BJ (cell line): ENCODE measurements at regions not wholly inside any gene's neighbourhood (a gene's known extent, or its start where the extent isn't known, plus 50 kb on each side); places are given as distances from the start of the nearest gene placed in this dataset.

Source experiments
- CTCF ChIA-PET: fragments of 350-600 bp; formaldehyde crosslinking; extraction: SDS; loops from one replicate; lab custom pipeline; 2021; ENCODE audit warnings: antibody characterized with exemption, inconsistent platforms; lab: Yijun Ruan, JAX
- POLR2A ChIA-PET: fragments of 300-600 bp; sonication (Branson Sonifier 250); formaldehyde crosslinking; extraction: SDS; loops from one replicate; lab custom pipeline; 2021; ENCODE audit warnings: antibody characterized with exemption; lab: Charles Lee
- DNase-seq: peaks from one replicate; pipeline ENCODE4 v3.0.0-alpha.2; 2011; ENCODE audit warnings: low read depth
- H3K27me3 ChIP-seq: 2 replicates; pipeline ENCODE4 v1.6.0; 2011; ENCODE audit warnings: low read length; ENCODE audit not compliant: control insufficient read depth, insufficient read depth
- H3K36me3 ChIP-seq: 2 replicates; pipeline ENCODE4 v1.5.1; 2011; ENCODE audit warnings: low read length; ENCODE audit not compliant: control insufficient read depth, insufficient read depth
- H3K4me3 ChIP-seq: 2 replicates; pipeline ENCODE4 v1.5.1; 2011; ENCODE audit warnings: low read depth, mild to moderate bottlenecking, control low read depth, low read length
- CTCF ChIP-seq: IDR thresholded peaks from 2 replicates; pipeline ENCODE4 v1.5.1; 2011; ENCODE audit warnings: low read depth, mild to moderate bottlenecking, control low read depth, inconsistent platforms, low read length, moderate library complexity; ENCODE audit not compliant: insufficient read depth

- no peak for TF ChIP-seq CTCF
- Histone ChIP-seq H3K36me3 (no peaks in the 10 kb centered on the region), H3K27me3 (no peaks in the 10 kb centered on the region), H3K4me3 (no peak overlapping the region)
- no peak for DNase-seq
- CTCF ChIA-PET, result interaction anchor here (2.2 to 2.8 kb wide), 2 partner anchors 11 to 359 kb away, joined by 6 read pairs; no protein-coding TSS in a partner anchor
- POLR2A ChIA-PET, result no interaction called here
Measured at GRCh38 chr16:77594799-77595596, 127.3 kb upstream of the NUDT7 start.

- ChIA-PET POLR2A (no interaction called here), CTCF (interaction anchor here (2.8 kb wide), 1 partner anchor 13 kb away, joined by 6 read pairs; no protein-coding TSS in a partner anchor)
- DNase-seq, result no peak
- TF ChIP-seq CTCF, result no peak
- Histone ChIP-seq H3K36me3 (no peaks in the 10 kb centered on the region), H3K4me3 (no peak overlapping the region), H3K27me3 (no peaks in the 10 kb centered on the region)
Measured at GRCh38 chr16:77596261-77596660, 126.1 kb upstream of the NUDT7 start.

GRCh38 chr16:77599793-77600415 lies 122.4 kb upstream of the NUDT7 start:
- H3K36me3 ChIP-seq, result no peaks in the 10 kb centered on the region
- H3K27me3 ChIP-seq, result no peaks in the 10 kb centered on the region
- ChIA-PET POLR2A (no interaction called here), CTCF (interaction anchor here (0.7 to 0.9 kb wide), 3 partner anchors 12 to 96 kb away, joined by 3 to 4 read pairs (median 3); no protein-coding TSS in a partner anchor)
- peak; percentile 83 for TF ChIP-seq CTCF
- DNase-seq, result no peak
- H3K4me3 ChIP-seq, result no peak overlapping the region

GRCh38 chr16:77600555-77600954 lies 121.8 kb upstream of the NUDT7 start:
- ChIA-PET CTCF (no interaction called here), POLR2A (no interaction called here)
- no peaks in the 10 kb centered on the region for H3K27me3 ChIP-seq

More at GRCh38 chr16:77600555-77600954, 121.8 kb upstream of the NUDT7 start:
- Histone ChIP-seq H3K4me3 (no peak overlapping the region), H3K36me3 (no peaks in the 10 kb centered on the region)
- TF ChIP-seq CTCF, result no peak
- no peak for DNase-seq
